ENCODE measurements at regions not wholly inside any gene's neighbourhood (a gene's known extent, or its start where the extent isn't known, plus 50 kb on each side); places are given as distances from the start of the nearest gene placed in this dataset.
A peak's percentile ranks its signal among the peaks of the same experiment; 100 is the strongest.
"Not testable (repeated sequence)": the region's sequence is repeated elsewhere in the genome, so short reads cannot be mapped to it uniquely, and the experiment has no call there.

GRCh38 chr15:45812200-45812599 is 177.4 kb downstream of the SQOR start:
- DNase-seq, result no peak

GRCh38 chr15:45817578-45817977 is 182.7 kb downstream of the SQOR start:
- DNase-seq, result not testable (repeated sequence)

GRCh38 chr15:45821390-45821789 is 186.6 kb downstream of the SQOR start:
- peak; percentile 44 for DNase-seq

GRCh38 chr15:45822968-45823367 is 188.1 kb downstream of the SQOR start:
- DNase-seq, result not testable (repeated sequence)

- no peak for DNase-seq
Observed at GRCh38 chr15:45827275-45827674, 192.4 kb downstream of the SQOR start.

- no peak for DNase-seq
Observed at GRCh38 chr15:45827766-45828165, 192.9 kb downstream of the SQOR start.

- DNase-seq, result peak; percentile 71
Observed at GRCh38 chr15:45829336-45830153, 194.7 kb downstream of the SQOR start.

GRCh38 chr15:45831787-45832186 is 197.0 kb downstream of the SQOR start:
- DNase-seq, result no peak

GRCh38 chr15:45834622-45835021 is 199.8 kb downstream of the SQOR start:
- DNase-seq, result no peak

- no peak for DNase-seq
Observed at GRCh38 chr15:45842151-45842550, 207.3 kb downstream of the SQOR start.

- no peak for DNase-seq
Observed at GRCh38 chr15:45847645-45848044, 212.8 kb downstream of the SQOR start.

GRCh38 chr15:45849136-45849535 is 214.3 kb downstream of the SQOR start:
- no peak for DNase-seq

GRCh38 chr15:45854455-45855202 is 219.8 kb downstream of the SQOR start:
- DNase-seq, result no peak

- DNase-seq, result peak; percentile 84
Observed at GRCh38 chr15:45855210-45855906, 220.5 kb downstream of the SQOR start.

GRCh38 chr15:45855907-45856579 is 221.2 kb downstream of the SQOR start:
- peak; percentile 55 for DNase-seq

GRCh38 chr15:45857291-45857690 is 222.5 kb downstream of the SQOR start:
- DNase-seq, result no peak

- no peak for DNase-seq
Observed at GRCh38 chr15:45858491-45858890, 223.7 kb downstream of the SQOR start.

GRCh38 chr15:45862034-45862433 is 227.2 kb downstream of the SQOR start:
- DNase-seq, result peak; percentile 23

GRCh38 chr15:45863881-45864580 is 229.2 kb downstream of the SQOR start:
- no peak for DNase-seq

GRCh38 chr15:45866616-45867015 is 231.8 kb downstream of the SQOR start:
- DNase-seq, result no peak

- no peak for DNase-seq
Observed at GRCh38 chr15:45867281-45867680, 232.5 kb downstream of the SQOR start.

- DNase-seq, result no peak
Observed at GRCh38 chr15:45868109-45868691, 233.4 kb downstream of the SQOR start.
